ENCODE measurements at regions not wholly inside any gene's neighbourhood (a gene's known extent, or its start where the extent isn't known, plus 50 kb on each side); places are given as distances from the start of the nearest gene placed in this dataset.

DNA sequence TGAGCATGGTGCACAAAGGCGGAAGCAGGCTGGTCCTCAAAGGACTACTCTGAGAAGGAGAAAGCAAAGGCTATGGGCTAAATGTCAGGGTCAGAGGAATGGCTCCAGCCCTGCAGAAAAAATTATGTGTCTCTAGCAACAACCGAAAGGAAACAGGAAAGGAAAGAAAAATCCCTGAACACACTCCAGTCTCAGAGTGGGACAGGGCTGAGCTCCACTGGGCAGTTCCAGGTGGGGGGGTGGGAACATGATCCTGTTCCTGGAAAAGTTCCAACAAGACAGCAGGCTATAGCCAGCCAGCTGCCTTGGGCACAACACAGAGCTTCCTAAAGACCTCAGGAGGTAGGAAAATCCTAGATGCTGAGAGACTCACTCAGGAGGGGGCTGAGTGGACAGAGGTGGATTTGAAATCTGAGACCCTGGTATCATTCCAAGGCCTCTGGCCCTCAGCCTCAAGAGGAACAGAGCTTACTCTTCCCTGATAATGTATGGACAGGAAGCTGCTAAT lies 1088.2 kb downstream of the TBC1D22A start:
- DNase-seq, result peak; percentile 41

DNA sequence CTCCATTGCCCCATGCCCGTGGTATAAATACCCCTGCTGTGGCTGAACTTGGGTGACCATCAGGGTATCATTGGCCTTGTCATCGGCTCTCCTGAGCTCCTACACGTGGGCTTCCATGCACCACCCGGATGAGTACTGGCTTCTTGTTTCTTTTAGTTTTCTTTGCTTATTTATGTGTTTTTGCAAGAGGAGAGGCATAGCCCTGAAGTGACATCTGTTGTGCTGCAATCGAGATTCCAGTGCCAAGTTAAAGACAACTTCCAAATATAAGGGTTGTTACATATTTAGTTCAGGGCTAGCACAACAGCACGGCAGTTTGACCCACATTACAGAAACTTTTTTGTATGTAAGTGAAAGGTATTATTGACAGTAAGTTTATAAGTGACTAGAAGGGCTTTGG lies 1087.1 kb downstream of the TBC1D22A start:
- no peak for DNase-seq

DNA sequence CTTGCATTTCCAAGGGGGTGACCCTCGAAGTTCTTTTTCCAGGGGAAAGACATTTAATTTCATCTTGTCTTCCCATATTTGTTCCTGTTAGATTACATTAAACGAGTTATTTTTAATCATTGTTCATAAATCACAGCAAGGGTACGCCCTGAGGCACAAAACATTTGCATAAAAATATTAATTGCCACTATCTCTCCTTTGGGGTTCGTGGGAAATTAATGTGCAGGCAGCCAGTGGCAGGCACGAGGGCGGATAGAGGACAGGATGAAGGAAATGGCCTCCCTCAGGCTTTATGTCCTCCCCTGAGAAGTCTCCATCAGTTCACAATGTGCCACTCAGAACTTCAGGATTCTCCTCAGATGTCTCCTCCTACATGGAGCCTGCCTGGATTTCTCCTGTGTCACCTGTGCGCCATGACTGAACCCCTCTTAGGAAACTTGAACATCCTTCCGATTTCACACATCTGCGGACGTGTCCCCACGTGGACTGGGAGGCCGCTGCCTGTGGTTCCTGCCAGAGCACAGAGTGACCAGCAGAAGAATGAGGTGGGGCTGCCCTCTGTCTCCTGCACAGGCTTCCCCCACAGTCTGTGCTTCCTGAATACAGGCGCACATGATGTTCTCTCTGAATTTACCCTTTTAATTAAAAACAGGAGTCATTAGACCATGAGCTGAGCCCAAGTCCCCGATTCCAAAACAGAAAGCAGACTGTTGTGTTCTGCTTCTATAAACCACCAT lies 1085.9 kb downstream of the TBC1D22A start:
- no peak for DNase-seq

DNA sequence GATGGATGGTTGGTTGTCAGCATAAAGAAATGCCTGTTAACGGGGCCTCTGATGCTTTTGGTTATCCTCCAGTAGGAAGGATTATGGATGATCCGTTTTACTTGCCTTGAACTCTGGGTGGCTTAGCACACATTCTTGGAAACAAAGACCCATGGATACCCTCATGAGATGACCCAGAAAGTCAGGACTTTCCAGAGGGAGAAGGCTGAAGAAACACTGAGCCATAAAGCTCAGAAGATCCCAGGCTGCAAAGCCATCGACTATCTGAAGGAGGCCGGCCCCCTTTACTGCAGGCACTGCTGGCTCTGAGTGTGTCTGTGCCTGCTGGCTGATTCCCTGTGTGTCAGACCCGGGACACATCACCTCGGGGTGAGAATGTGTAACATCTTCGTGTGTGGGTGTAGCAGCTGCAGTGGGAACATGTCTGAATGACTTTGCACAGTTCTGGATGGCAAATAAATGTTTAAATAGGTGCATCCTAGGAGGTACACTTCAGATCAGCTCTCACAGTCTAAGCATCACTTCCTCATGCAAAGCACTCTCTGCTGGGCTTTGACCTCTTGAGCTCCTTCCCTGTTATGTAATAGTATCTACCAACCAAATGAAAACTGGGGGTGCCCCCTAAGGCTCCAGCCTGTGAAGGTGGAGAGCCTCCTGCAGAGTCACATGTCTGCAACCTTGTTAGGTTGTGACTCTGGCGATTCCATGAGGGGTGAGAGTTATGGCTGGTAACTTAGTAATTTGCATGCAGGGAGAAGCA lies 1084.9 kb downstream of the TBC1D22A start:
- DNase-seq, result no peak

DNA sequence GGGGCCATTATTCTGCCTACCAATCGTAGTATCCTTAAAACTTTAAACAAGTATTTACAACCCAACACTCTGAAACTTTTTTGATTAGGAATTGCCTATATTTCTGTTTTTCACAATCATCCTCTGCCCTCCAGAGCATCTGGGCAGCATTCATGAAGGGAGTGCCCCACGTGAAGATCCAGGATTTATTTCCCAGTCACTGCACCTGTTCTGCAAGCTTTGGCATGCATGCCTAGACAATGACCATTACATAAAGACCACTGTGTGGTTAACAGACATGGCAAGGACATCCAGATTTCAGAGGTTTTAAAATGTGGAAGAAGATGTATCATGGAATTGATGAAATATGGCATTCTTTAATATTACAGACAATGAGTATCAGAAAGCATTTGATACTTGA lies 1083.8 kb downstream of the TBC1D22A start:
- no peak for DNase-seq

DNA sequence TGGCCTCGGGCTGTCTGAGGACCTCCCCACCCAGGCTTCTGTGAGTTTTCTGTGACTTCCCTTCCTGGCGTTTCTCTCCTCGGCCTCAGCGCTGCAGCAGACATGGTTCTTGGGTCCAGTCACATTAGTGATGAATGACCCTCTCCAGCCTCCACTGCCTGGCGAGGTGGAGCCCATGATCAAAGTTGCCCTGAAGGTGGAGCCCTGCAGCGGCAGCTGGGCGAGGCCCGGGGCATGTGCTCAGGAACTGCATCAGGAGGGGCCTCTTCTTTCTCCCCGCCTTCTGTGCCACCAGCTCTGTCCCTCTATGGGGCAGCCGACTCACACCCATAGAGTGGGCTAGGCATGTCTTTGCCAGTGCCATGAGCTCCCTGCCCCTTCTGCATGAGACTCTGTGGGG lies 1079.7 kb downstream of the TBC1D22A start:
- no peak for DNase-seq

DNA sequence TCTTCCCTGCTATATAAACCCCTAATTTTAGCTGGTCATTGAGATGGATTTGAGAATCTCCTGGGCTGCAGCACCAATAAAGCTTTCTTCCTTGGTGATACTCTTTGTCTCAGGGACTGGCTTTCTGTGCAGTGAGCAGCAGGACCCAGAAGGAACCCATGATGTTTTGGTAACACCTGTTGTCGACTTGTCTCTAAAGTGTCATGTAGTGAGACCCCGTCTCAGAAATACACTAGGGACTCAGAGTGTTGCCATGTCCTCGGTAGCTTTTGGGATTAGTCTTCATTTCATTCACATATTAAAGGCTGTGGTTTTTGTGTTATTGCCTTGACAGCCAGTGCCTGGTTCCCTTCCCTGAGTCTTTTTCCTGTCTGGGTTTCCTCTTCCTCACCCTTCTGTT lies 1078.7 kb downstream of the TBC1D22A start:
- DNase-seq, result no peak

DNA sequence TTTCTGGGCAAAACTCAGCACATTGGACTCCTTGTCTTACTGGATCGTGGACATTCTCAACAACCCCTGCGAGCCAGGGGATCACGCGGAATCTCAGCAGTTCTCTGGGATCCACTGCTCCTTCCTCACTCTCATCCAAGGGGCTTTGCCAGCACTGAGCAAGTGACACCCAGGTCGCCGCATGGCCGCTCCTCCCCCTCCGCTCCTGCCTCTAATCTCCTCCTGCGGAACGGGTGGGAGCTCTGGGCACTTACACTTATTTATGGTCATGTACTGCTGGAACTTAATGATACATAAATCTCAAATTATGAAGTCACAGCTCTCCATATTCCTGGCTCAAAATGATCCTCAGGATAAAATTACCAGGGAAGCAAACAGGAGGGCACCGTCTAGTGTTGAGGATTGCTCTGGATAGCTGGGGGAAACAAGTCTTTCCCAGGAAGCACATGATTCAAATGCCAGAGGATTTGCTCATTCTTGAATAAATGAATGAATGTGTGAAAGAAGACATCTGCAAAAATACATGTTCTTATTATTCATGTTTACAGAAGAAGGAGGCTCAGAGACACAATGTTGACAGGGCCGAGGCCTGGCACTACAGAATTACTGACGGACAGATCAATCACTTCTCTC lies 1077.3 kb downstream of the TBC1D22A start:
- peak; percentile 63 for DNase-seq

DNA sequence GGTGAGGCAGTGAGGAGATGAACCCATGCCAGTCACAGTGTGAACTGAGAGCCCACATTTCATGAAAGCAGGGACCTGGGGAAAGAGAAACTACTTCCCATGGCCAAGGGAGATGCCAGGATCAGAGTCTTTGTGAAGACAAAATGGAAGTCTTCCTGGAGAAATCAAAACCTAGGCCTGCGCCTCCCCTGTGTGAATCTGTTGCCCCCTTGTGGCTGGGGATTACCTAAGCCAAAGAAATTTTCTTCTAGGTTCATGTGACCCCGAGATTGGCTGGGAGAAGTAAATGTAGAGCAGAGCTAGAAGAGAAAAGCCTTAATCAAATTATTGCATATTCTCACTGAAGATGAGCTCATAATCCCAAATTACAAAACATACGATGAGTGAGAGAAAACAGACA lies 1075.3 kb downstream of the TBC1D22A start:
- no peak for DNase-seq

DNA sequence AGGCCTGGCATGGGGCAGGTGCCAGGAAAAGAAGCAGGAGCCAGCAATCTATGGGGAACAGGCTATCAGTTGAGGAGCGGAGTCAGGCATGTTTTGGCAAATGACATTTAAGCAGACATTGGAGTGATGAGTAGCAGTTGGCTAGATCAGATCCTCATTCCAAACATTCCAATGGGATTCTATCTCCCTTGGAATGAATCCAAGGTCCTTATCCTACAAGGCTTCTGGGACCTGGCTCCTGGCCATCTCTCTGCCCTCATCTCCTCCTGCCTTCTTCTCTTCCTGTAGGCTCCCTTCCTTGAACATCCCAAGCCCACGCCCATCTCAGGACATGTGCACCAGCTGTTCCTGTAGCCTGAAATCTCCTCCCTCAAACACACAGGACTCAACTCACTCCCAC lies 1074.5 kb downstream of the TBC1D22A start:
- peak; percentile 92 for DNase-seq

DNA sequence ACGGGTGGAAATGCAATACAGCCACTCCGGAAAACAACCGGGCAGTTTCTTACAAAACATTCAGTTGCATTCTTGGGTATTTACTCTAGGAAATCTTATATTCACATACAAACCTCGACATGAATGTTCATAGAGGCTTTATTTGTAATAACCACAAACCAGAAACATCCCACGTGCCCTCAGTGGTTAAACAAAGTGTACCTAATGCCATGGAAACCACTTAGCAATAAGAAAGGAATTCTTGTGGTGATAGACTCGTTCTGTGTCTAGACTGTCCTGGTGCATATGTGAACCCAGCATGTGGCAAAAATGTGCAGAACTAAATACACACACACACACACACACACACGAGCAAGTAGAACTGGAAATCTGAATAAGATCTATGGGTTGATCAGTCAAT lies 1073.3 kb downstream of the TBC1D22A start:
- peak; percentile 99 for DNase-seq

DNA sequence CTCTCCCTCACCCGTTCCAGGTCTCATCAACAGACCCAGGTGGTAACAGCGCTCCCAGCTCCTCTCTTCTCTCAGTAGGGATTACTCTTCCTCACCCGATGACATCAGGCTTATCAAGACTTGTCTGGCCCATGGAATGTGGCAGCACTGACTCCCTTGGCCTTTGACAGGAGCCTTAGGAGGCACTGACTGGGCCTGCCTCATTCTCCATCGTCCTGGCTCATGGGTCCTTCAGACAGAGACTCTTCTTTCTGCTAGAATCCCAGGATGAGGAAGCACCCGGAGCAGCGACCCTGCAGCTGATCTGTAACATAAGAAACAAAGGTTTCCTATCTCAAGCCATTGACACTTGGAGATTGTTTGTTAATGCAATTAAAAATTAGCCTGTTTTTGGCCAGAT lies 1063.6 kb downstream of the TBC1D22A start:
- DNase-seq, result no peak

DNA sequence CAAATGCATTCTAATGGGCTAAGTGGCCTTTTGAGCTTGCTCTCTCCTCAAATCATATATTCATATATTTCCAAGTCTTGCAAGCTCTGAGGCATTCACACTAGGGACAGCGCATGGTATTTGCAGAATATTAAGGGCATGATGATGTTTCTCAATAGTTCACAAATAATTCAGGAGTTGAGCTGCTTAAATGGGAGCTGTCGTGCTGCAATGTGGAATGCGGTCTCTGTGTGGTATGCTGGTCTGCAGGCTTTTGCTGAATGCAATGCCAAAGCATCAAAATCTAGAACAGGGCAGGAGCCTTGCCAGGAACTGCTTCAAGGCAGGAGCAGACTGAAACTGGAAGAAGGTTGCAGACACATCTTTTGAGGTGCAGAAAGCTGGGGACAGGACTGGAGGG lies 1060.0 kb downstream of the TBC1D22A start:
- DNase-seq, result no peak

DNA sequence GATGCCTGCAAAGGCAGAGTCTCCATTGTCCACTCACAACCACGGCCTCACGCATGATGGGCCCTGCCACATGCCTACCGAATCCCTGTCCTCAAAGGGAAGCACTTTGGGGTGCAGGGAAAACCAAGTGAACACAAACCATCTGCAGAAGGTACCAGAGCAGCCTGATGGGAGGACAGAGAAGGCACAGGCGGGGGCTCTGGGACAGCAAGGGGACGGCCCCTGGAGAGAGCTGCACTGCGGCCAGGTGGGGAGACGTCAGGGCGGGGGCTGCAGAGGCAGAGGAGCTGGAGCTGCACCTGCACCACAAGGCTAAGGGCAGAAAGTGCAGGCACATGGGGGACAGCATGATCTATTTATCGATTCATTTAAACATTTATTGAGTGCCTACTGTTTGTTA lies 1056.0 kb downstream of the TBC1D22A start:
- DNase-seq, result no peak

DNA sequence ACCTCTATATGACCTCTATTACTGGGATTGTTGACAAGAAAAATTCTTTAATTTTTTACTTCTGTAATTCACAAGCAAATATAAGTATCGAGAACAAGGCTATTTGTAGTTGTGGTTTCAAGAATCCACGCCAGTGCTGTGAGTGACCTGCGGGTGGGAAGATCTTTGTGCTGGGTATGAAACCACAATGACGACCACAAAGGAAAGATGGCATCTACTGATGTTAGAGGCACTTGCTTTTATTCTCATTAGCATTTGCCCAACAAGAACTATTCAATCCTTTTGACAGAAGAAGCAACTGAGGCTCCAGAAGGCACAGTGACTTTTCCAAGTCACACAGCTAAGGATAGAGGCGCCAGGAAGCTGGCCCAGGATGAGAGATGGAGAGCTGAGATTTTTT lies 1054.9 kb downstream of the TBC1D22A start:
- DNase-seq, result no peak

DNA sequence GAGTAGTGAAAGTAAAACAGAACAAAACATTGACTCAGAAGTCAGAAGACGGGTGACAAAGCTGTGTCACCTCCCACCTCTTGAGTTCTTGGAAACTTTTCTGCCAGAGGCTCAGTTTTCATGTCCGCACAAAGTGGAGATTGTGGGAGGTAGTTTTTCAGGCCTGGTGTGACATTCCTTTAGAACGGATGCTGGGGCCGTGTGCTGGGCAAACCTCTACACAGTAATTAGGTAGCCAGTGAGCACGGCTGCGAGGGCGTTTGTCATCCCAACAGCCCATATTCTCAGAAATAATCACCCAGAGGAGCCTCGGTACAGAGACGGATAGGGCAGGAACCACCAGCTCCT lies 1054.4 kb downstream of the TBC1D22A start:
- DNase-seq, result no peak

DNA sequence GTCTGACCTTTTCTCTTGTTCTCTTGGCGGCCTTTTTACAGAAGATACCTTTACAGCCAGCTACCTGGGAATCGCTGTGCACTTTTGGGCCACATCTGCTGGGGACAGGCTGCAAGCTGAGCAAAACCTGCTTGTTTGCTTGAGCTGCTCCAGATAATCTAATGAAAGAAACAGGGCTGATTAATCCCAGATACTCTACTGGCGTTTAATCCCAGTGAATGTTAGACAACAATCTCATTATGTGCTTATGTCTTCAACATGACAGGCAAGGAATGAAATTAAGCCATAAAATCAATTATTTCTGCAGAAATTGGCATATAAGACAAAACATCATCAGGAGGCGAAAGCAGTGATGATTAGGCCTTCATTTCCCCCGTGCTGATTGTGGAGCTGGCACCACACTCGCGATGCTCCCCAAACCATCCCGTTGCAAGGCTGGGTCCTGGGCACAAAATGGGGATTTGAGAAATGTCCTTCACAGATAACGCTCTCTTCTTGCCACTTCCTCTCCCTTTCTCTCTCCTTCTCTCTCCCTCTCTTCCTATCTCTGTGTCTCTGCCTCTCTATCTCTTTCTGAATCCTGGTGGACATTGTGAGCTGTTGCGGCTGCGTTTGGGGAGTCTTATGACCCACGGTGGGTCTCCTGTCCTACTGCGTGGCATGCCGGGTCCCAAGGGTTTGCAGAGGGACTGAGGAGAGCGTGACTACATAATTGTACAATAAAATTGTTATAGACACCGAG lies 1053.8 kb downstream of the TBC1D22A start:
- DNase-seq, result no peak

DNA sequence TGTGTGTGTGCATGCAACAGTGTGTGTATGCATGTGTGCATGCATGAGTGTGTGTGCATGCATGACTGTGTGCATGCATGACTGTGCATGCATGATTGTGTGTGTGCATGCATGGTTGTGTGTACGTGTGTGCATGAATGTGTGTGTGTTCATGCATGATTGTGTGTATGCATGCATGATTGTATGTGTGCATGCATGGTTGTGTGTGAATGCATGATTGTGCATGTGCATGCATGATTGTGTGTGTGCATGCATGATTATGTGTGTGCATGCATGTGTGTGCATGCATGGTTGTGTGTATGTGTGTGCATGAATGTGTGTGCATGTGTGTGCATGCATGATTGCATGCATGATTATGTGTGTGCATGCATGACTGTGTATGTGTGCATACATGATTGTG lies 1052.0 kb downstream of the TBC1D22A start:
- no peak for DNase-seq

DNA sequence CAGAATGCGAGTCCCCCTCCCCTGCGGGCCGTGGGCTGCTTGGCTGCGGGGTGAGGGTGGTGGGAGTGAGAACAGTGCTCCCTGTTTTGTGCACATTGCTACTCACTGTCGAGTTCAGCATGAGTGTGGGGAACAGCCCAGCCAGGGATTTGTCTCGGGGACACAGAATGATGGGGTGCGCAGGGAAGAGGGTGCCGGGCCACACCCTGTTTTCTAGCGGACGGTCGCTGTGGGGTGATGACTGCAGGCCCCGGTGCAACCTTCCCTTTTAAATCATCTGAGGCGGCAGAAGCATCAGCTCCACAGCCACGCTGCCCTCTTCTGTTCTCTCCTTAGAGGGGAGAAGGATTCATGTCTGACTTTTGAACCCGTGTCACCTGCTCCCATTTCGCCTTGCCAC lies 1051.2 kb downstream of the TBC1D22A start:
- DNase-seq, result no peak

DNA sequence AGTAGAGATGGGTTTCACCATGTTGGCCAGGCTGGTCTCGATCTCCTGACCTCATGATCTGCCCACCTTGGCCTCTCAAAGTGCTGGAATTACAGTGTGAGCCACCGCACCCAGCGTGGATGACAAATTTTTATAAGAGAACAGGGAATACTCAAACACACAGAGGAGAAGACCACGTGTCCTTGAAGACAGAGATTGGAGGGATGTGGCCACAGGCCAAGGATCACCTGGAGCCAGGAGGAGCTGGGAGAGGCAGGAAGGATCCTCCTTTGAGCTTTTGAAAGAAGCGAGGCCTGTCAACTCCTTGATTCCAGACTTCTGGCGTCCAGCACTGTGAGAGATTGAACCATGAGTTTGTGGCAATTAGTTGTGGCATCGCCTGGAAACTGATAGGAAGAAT lies 1049.5 kb downstream of the TBC1D22A start:
- no peak for DNase-seq

DNA sequence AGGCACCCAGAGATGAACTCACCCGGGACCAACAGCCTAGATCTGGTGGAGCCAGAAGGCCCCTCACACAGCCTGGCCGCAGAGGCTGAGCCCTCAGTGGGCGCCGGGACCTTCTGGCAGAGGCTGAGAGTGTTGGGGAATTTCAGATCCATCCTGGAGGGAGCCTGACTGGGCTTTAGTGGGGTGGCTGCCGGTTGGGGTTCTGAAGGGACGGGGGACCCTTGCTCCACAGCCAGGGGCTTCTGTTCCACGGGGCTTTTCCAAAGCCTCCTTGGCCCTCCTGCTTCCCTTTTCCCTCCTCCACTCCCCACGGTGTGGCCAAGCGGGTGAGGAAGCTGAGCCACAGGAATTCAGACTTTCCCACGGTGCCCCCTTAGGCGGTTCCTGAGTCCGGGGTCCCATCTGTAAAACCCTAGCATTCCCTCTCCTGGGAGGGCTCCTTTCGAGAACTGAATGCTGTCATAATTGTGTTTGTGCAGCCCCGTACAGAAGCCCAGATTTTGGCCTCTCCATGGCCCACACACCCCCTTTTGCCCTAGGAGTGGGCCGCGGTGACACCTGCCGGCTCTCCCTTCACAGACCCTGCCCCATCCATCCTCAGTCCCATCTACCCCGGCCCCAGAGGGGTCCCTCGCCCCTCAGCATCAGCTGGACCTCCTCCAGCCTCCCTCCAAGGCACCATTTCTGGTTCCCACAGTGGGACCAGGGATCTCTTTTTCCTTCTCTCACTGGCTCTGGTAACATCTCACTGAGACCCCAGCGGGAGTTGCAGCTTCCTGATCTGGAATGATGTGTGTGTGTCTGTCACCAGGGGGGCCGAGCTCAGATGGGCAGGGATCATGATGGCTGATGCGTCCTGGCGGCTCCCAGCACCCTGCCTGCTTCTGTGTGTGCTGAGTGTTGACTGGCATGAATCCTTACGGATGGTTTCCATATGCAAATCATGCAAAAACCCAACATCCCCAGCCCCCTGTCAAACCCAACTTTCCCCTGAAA lies 1048.4 kb downstream of the TBC1D22A start:
- DNase-seq, result no peak
